HEK293 (cell line): ENCODE measurements at regions not wholly inside any gene's neighbourhood (a gene's known extent, or its start where the extent isn't known, plus 50 kb on each side); places are given as distances from the start of the nearest gene placed in this dataset.

Experiments used
- MZF1 ChIP-seq: fragments of 450-650 bp; formaldehyde crosslinking; IDR thresholded peaks from 2 replicates; pipeline ENCODE4 v1.5.1; 2017; ENCODE audit warnings: missing biosample characterization, missing genetic modification characterization, borderline replicate concordance
- ZBTB48 ChIP-seq: fragments of 450-650 bp; formaldehyde crosslinking; IDR thresholded peaks from 2 replicates; pipeline ENCODE4 v1.5.1; 2016; ENCODE audit warnings: missing biosample characterization, missing genetic modification characterization
- ZNF133 ChIP-seq: fragments of 450-650 bp; formaldehyde crosslinking; IDR thresholded peaks from 2 replicates; pipeline ENCODE4 v1.5.1; 2016; ENCODE audit warnings: missing biosample characterization, missing genetic modification characterization
- ZNF629 ChIP-seq: fragments of 450-650 bp; formaldehyde crosslinking; IDR thresholded peaks from 2 replicates; pipeline ENCODE4 v1.5.1; 2017; ENCODE audit warnings: missing biosample characterization, missing genetic modification characterization
- TF ChIP-seq, protein P1 (sequence below): fragments of 450-650 bp; formaldehyde crosslinking; IDR thresholded peaks from 2 replicates; pipeline ENCODE4 v1.5.1; 2017; ENCODE audit warnings: missing biosample characterization, missing genetic modification characterization
- TF ChIP-seq, protein P2 (sequence below): fragments of 450-650 bp; formaldehyde crosslinking; IDR thresholded peaks from 2 replicates; pipeline ENCODE4 v1.5.1; 2016; ENCODE audit warnings: missing biosample characterization, missing genetic modification characterization

DNA sequence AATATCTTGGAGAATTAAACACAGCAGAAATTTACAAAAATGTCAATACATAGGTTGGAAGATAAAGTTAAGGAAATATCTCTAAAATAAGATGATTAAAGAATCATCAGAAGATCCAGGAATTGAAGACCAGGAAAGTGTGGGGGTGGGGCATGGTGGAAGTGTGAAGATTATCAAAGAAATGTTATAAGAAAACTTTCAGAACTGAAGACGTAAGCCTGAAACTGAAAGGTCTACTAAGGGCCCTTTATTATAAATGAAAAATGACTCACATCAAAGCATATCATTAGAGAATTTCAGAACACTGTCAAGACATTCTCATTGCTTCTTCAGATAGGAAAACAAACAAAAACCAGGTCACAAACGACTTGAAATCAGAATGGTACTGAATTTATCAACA is 92.4 kb upstream of the DPT start:
- TF ChIP-seq, protein P1, sequence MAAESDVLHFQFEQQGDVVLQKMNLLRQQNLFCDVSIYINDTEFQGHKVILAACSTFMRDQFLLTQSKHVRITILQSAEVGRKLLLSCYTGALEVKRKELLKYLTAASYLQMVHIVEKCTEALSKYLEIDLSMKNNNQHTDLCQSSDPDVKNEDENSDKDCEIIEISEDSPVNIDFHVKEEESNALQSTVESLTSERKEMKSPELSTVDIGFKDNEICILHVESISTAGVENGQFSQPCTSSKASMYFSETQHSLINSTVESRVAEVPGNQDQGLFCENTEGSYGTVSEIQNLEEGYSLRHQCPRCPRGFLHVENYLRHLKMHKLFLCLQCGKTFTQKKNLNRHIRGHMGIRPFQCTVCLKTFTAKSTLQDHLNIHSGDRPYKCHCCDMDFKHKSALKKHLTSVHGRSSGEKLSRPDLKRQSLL, result no peak
- TF ChIP-seq ZNF133 (tag by site-specific recombination) (no peak), MZF1 (tag by site-specific recombination) (no peak), ZNF629 (tag by site-specific recombination) (no peak), ZBTB48 (tag by site-specific recombination) (no peak)
- TF ChIP-seq, protein P2, sequence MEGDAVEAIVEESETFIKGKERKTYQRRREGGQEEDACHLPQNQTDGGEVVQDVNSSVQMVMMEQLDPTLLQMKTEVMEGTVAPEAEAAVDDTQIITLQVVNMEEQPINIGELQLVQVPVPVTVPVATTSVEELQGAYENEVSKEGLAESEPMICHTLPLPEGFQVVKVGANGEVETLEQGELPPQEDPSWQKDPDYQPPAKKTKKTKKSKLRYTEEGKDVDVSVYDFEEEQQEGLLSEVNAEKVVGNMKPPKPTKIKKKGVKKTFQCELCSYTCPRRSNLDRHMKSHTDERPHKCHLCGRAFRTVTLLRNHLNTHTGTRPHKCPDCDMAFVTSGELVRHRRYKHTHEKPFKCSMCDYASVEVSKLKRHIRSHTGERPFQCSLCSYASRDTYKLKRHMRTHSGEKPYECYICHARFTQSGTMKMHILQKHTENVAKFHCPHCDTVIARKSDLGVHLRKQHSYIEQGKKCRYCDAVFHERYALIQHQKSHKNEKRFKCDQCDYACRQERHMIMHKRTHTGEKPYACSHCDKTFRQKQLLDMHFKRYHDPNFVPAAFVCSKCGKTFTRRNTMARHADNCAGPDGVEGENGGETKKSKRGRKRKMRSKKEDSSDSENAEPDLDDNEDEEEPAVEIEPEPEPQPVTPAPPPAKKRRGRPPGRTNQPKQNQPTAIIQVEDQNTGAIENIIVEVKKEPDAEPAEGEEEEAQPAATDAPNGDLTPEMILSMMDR (tag by site-specific recombination), result no peak
